GM18909 (cell line): ENCODE measurements at regions not wholly inside any gene's neighbourhood (a gene's known extent, or its start where the extent isn't known, plus 50 kb on each side); places are given as distances from the start of the nearest gene placed in this dataset.

Experiments
- ATAC-seq: cut with Tn5 transposase; IDR thresholded peaks from one replicate; pipeline ENCODE4 v1.9.1; 2021; ENCODE audit warnings: mild to moderate bottlenecking; ENCODE audit not compliant: unreplicated experiment, poor library complexity

DNA sequence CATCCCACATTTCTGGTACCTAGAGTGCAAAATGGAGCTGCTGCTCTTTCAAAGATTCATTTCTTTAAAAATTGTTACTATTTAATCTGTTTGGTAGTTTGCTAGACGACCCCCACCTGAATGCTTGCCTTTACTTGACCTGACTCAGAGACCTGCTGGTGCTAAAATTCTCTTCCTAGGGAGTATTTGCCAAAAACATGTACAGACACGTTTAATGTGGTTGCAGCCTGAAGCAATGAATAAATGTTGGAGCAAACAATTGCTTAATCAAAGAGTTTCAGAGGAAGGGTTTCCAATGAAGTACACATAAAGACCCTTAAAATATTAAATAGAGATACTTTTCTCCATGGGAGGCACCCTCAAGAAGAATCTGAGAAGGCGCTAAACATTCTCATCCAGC lies 734.4 kb downstream of the CBLN2 start:
- no peak for ATAC-seq

DNA sequence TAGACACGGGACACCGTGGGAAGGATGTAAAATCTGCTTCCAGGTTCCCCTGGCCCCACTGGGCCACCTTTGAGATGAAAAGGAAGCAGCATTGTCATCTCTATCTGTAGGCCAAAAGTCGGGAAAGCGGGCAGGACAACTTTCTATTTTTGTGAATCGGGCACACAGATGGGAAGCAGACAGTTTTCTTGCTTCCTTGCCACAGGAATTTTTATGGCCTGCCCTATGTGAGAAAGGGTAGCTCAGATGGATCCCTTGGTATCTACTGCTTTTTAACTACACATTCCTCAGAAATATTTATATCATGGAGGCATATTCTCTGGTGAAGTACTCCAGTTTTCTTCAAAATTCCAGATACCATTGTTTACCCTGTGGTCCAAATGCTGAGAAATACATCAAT lies 735.5 kb downstream of the CBLN2 start:
- no peak for ATAC-seq

DNA sequence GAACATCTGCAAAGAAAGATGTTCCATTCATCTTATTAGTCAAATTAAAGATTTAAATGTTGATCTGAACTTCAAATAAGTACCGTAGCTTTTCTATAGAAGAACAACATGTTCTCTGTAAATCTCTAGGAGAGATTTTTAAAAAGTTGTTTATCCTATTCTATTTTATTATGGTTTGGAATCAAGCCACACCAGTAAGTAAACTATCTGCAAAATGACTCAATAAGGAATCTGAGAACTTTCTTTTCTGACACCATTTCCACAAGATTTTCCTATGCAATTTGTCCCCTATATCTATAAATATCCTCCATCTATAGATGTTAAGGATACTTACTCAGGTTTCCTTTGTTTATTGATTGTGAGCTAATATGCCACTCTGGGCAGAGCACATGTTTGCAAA lies 736.6 kb downstream of the CBLN2 start:
- no peak for ATAC-seq

DNA sequence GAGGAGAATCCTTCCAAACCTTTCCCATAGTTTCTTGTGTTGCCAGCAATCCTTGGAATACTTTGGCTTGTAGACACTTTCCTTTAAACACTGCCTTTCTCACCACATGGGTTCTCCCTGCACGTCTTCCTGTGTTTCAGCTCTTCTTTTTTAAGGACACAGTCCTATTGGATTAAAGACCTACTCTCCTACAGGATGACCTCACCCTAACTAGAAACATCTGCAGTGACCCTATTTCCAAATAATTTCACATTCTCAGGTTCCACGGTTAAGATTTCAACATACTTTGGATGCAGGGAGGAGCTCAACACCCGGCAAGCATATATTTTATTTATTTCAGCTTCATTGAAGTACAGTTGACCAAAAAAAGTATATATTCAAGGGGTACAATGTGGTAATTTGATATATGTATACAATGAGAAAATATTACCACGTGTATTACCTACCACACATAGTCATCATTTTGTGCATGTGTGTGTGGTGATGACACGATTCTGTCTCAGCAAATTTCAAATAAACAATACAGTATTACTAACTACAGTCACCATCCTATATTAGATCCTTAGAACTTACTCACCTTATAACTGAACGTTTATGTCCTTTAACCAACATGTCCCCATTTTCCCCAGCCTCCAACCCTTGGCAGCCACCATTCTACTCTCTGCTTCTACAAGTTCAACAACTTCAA lies 745.0 kb downstream of the CBLN2 start:
- no peak for ATAC-seq

DNA sequence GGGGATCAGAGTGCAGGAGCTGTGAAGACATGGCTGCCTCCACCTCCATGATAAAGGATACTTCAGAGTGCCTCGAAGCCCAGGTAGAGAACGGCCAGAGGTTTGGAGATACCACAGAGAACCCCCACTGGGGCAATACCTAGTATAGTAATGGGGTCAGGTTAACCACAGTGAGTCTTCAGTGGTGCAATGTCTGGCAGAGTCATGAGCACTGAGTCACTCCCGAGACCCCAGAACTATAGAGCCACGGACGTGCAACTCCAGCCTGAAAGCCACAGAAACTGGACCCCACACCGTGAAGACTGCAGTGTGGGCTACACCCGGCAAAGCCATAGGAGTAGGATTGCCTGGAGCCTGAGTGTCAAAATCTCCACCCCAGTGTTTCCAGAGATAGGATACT lies 746.6 kb downstream of the CBLN2 start:
- no peak for ATAC-seq

DNA sequence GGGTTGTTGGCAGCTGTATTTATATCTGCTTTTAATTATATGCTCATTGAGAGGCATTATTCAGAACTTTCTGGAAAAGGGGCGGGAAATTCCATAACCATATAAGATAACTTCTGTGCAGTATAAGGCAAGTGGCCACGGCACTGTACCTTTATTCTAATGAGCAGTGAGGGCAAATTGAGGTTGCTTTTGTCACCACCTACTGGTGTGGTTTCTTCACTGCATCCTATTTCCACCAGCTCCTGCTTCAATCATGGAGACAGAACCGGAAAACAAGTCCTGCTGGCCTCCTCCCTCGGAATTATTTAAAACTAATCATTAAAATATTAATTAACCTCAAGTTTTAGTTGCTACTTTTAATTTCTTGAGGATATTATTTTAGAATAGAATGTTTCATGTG lies 759.4 kb downstream of the CBLN2 start:
- ATAC-seq, result no peak

DNA sequence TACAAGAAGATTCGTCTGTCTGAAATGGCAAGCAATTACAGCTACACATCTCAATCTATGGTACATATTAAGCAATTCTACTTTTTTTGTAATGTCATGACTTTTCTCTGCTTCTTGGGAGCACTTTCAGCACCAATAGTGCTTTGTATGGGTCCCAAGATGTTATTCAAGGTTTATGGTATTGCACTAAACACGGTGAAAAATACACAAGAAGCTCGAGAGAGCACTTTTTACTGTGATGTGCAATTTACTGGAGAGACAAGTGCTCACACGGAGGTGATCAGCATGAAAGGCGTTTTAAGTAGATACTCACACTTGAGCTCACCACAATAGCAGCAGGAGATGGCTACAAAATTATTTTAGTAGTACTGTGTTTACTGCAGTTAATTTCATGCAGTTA lies 783.6 kb downstream of the CBLN2 start:
- no peak for ATAC-seq

DNA sequence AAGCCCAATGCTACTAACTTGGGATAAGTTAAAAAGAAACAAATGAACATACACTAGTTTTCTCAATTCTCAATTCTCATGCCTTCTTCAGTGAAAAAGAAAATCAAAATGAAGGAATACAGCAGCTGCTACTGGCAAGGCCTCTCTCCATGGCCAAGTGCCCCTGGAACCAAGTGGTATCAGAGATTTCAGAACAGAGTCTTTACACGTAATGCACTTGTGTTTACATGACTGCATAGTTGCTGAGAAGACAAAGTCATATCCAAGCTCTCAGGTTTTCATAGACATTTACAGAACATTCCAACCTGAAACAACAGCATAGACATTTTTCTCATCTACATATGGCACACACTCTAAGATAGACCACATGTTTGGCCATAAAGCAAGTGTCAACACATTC lies 789.9 kb downstream of the CBLN2 start:
- no peak for ATAC-seq

DNA sequence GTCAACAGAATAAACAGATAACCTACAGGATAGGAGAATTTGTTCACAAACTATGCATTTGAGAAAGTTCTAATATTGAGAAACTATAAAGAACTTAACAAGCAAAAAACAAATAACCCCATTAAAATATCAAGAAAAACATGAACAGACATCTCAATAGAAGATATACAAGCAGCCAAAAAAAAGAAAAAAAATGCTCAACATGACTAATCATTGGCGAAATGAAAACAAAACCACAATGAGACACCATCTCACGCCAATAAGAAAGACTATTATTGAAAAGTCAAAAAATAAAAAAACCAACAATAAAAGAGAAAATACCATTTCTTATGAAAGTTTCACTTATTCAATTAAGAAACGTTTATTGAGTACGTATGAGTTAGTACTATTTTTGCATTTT lies 800.5 kb downstream of the CBLN2 start:
- ATAC-seq, result no peak

DNA sequence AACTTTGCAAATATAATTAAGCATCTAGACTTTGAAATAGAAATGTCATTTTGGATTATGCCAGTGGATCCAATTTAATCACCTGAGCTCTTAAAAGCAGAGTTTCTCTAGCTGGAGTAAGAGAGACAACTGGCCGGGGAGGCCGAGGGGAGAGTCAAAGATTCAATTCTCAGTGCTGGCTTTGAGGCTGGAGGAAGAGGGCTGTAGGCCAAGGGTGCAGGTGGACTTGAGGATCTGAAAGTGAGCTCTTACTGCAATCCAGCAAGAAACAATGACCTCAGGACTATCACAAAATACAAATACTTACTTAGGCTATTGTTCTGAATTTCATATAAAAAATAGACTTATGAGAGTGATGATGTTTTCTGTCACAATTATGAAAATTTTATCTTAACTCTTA lies 814.5 kb downstream of the CBLN2 start:
- no peak for ATAC-seq

DNA sequence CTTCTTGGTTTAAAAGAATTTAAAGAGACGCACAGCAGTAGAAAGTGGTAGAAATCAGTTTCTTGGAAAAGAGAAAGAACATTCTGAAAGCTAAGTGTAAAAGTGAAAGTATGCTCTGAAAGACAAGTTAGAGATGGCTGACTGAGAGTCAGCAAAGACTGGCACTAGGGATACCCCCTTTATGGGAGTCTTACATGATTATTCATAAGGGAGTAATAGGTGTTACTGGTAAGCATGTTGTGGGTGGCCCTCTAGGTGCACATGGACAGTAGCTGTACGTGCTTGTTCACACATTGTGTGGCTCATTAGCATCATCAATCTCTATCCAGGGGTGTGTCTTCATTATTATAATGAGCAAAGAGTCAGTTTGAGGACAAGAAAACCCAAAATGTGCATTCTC lies 816.2 kb downstream of the CBLN2 start:
- no peak for ATAC-seq

DNA sequence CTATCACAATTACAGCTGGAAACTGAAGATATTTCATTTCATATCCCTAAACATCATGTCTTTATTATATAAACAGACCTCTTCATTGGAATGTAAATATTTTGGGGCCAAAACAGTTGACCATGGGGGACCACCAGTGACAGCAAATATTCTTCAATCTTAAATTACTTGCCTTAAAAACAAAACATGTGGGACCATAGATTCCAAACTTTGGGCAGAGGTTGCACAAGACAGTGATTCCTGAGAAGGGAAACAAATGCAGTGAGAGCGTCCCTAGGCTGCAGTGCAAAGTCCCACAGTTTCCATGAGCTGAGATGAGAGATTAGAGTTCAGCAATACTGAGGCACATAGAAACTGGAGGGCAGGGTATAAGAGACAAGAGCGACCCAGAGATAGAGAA lies 818.9 kb downstream of the CBLN2 start:
- no peak for ATAC-seq

DNA sequence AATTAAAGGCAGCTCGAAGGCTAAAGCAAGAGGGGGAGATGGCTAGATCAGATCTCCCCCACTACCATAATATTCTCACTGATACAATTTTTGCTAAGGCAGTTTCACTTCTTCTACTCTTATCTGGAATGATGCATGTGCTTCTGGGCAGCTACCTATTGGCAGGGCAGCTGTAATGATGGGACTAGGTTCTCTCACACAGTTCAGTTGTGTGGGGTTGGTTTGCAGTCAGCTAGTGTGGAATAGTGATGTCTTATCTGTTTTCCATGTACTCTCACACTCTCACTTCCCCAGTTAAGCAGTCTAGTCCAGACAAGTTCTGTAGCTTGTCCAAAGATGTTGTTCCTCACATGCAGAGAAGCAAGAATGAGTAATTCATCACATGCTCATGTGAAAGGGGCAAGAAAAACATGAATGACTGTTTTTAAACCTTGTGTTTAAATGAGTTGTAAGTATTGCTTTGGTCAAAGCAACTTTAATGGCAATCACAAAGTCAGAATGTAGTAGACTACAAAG lies 836.1 kb downstream of the CBLN2 start:
- ATAC-seq, result no peak

DNA sequence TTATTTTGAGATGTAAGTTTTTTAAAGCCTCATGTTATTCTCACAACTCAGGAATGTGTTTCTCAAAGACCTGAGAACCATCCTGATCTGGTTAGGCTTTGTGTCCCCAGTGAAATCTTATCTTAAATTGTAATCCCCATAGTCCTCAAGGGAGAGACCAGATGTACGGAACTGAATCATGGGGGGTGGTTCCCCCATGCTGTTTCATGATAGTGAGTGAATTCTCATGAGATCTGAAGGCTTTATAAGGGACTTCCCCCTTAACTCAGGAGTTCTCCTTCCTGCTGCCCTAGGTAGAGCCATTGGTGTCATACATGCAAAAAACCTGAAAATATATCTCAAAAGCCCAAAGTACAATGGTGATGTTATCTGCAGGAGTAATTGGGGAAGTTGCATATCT lies 836.7 kb downstream of the CBLN2 start:
- ATAC-seq, result no peak

DNA sequence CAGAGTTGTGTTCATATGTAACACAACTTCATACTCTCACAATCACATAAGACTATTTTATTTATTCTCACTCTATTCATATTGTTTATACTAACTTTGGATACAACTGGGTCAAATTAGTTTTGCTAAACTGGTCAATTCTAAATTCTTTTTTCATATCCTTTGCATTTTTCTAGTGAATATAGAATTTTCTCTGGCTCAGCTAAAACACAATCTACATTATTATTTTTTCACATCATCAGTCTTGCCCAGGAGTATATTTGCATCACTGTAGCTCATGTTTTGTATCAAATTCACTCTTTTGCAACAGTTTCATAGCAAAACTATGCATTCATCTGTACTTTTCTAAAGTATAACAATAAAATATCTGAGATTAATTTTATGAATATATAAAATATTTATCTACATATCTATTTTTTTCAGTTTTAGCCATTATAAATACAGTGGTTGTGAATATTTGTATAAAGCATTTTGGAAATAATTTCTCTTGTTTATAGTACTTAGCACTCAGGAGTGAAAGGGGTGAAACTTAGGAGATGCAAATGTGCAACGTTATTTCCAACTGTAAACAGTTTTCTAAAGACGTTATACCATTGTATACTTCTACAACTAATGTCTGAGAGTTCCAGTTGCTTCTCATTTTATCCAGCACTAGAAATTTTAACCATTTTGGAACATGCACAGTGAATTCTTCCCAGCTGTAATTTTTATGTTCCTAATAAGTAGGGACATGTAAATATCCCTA lies 854.6 kb downstream of the CBLN2 start:
- ATAC-seq, result no peak

DNA sequence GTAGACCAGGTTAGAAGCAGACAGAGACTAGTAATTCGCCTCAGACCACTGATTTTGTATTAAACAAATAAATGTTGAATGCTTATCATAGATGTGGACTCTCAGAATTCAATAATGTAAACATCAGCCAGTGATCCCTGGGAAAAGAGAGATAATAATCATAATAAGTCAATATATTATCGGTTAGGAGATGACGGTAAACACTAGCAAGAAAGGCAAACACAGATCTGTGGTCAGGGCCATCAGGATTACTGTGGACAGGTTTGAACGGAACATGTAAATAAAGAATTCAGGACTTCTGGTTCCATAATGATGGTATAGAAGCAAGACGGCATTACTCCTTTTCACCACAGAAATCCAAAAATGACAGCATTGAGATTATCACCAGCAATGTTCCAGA lies 861.6 kb downstream of the CBLN2 start:
- no peak for ATAC-seq

DNA sequence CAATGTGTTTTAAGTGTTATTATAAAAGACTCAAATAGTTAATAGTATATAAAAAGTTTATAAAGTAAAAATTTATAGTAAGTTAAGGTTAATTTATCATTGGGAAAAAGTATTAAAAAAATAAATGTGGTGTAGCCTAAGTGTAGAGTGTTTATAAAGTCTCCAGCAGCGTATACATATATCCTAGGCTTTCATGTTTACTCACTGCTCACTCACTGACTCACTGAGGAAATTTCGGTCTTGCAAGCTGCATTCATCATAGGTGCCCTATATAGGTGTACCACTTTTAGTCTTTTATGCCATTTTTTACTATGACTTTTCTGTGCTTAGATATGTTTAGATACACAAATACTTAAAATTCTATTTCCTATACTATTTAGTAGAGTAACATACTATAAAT lies 866.0 kb downstream of the CBLN2 start:
- ATAC-seq, result no peak

DNA sequence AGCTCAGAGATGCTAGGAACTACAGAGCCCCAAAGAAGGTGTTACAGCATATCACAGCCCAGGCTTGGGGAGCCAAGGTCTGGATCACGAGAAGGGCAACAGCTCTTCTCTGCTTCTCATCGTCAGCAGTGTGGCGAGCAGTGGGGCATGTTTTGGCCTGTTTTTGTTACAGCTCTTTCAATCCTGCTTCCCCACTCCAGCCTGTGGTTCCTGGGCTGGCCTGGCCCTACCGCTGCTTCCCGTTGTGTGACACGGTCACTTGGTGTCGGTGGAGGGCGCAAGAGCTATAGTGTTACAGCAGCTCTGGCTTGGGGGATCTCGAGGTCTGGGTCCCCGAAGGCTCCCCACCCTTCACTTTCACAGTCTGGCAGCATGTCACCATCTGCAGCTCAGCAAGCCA lies 870.2 kb downstream of the CBLN2 start:
- ATAC-seq, result no peak

DNA sequence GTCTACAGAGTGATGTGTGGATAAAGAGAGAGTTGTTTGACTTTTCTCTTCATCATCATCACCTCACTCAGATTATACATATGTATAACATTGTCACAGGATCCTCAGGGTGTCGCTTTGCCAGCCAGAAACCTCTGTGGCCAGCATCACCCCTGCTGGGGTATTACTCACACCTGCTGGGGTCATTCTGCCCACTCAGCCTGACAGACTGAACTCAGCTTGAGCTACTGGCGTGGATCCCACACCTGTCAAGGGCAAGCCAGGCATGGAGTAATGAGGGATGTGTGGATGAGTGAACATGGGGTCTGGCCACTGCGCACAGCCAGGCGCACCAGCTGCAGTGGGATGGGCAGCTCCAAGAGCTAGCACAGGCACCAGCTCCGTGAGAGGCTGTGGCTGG lies 870.6 kb downstream of the CBLN2 start:
- ATAC-seq, result no peak

DNA sequence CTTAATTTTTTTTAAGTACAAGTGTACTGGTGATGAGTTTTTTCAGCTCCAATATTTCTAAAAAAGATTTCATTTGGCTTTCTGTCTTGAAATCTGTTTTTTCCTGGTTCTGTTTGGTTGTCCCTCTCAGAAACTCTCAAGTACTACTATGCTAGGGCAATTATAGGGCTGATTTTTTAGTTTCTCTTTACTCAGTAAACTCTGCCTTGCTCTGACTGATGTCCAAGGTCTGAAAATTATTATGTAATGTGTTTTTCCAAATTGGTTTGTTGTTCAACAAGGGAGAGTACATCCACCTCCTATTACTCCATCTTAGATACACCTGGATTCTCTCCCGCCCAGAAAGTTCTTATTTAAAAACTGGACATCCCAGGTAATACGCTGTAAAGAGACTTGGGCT lies 877.7 kb downstream of the CBLN2 start:
- ATAC-seq, result no peak

DNA sequence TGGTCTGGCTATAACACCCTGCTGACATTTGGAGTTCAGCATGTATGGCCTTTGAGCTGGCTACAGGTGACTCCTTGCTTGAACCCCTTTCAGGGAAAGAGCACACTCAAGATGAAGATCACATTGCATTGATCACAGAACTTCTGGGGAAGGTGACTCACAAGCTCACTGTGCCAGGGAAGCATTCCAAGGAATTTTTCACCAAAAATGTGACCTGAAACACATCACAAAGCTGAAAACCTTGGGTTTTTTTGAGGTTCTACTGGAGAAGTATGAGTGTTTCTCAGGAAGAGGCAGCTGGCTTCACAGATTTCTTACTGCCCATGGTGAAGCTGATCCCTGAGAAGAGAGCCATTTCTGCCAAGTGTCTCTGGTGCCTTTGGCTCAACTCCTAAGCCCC lies 879.0 kb downstream of the CBLN2 start:
- no peak for ATAC-seq

DNA sequence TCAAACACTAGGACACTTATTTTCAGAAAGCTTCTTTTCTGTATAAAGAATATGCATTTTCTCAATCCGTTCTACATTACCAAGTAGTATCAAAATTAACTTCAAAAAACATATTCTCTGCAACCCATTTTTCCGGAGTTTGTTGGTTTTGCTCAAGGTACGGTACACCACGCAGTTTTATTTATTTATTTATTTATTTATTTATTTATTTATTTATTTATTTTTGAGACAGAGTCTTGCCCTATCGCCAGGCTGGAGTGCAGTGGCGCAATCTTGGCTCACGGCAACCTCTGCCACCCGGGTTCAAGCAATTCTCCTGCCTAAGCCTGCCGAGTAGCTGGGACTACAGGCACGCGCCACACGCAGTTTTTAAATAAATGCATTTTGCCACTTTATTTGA lies 900.3 kb downstream of the CBLN2 start:
- no peak for ATAC-seq
